Caco-2 (cell line): ENCODE measurements at regions not wholly inside any gene's neighbourhood (a gene's known extent, or its start where the extent isn't known, plus 50 kb on each side); places are given as distances from the start of the nearest gene placed in this dataset.
A peak's percentile ranks its signal among the peaks of the same experiment; 100 is the strongest.

Experiments used
- BruUV-seq: library from RNA; stranded (reverse); fragments of 400-500 nt; replicated peaks from 2 replicates; lab custom pipeline; 2021; lab: Mats Ljungman, UMichigan
- CTCF ChIA-PET: fragments of 300-600 bp; sonication (Branson Sonifier 250); formaldehyde crosslinking; loops from one replicate; lab custom pipeline; 2022; ENCODE audit warnings: antibody characterized with exemption; lab: Charles Lee
- POLR2A ChIA-PET: fragments of 300-600 bp; sonication (Branson Sonifier 250); formaldehyde crosslinking; loops from one replicate; lab custom pipeline; 2022; ENCODE audit warnings: antibody characterized with exemption; lab: Charles Lee
- DNase-seq, 2 experiments: peaks; one replicate each; pipeline versions ENCODE4 v3.0.0 to v3.0.0-alpha.2; 2020 to 2022
- H3K27me3 ChIP-seq: replicated peaks from 2 replicates; pipeline ENCODE4 v1.6.0; 2011; ENCODE audit warnings: low read length; ENCODE audit not compliant: control insufficient read depth, insufficient read depth
- H3K36me3 ChIP-seq: 2 replicates; pipeline ENCODE4 v1.5.1; 2011; ENCODE audit warnings: low read length; ENCODE audit not compliant: control insufficient read depth, insufficient read depth
- H3K4me1 ChIP-seq: fragments of 250-450 bp; sonication (Bioruptor Pico); 2 replicates; pipeline ENCODE4 v1.5.1; 2020; ENCODE audit warnings: mild to moderate bottlenecking
- H3K4me3 ChIP-seq: 2 replicates; pipeline ENCODE4 v1.5.1; 2011; ENCODE audit warnings: low read depth, mild to moderate bottlenecking, control low read depth, low read length
- H3K9me3 ChIP-seq: fragments of 250-450 bp; sonication (Bioruptor Pico); 2 replicates; pipeline ENCODE4 v1.5.1; 2020; ENCODE audit warnings: mild to moderate bottlenecking, moderate library complexity
- H3K27ac Mint-ChIP-seq: one replicate; pipeline ENCODE4 v1.8.0; 2022; ENCODE audit warnings: mixed read lengths; ENCODE audit not compliant: unreplicated experiment
- H3K27me3 Mint-ChIP-seq: one replicate; pipeline ENCODE4 v1.8.0; 2022; ENCODE audit warnings: mixed read lengths; ENCODE audit not compliant: insufficient read depth, unreplicated experiment
- H3K36me3 Mint-ChIP-seq: one replicate; pipeline ENCODE4 v1.8.0; 2022; ENCODE audit warnings: mild to moderate bottlenecking, mixed read lengths; ENCODE audit not compliant: insufficient read depth, unreplicated experiment
- H3K4me1 Mint-ChIP-seq: one replicate; pipeline ENCODE4 v1.8.0; 2022; ENCODE audit warnings: low read depth, mixed read lengths; ENCODE audit not compliant: unreplicated experiment
- H3K4me3 Mint-ChIP-seq: one replicate; pipeline ENCODE4 v1.8.0; 2022; ENCODE audit warnings: mild to moderate bottlenecking, moderate library complexity, mixed read lengths; ENCODE audit not compliant: unreplicated experiment
- H3K9me3 Mint-ChIP-seq: one replicate; pipeline ENCODE4 v1.8.0; 2022; ENCODE audit warnings: mixed read lengths; ENCODE audit not compliant: unreplicated experiment
- CTCF ChIP-seq, 2 experiments: fragments of 200-600 bp in 1 of 2; IDR thresholded peaks; 1 replicate in 1 of 2; 2 replicates in 1 of 2; pipeline versions ENCODE4 v1.5.1 to v1.8.0; 2011 to 2022; ENCODE audit warnings: antibody characterized with exemption in 1 of 2, control low read depth in 1 of 2, inconsistent platforms in 1 of 2, low read depth in 1 of 2, low read length in 1 of 2, mild to moderate bottlenecking in 1 of 2, moderate library complexity in 1 of 2; ENCODE audit not compliant: insufficient read depth in 1 of 2, severe bottlenecking in 1 of 2, unreplicated experiment in 1 of 2
- intact Hi-C: fragments of 100-400 bp; cut with micrococcal nuclease; formaldehyde crosslinking; loops from one replicate; pipeline ENCODE4 v1.10.0; 2022; ENCODE audit not compliant: unreplicated experiment

- no peaks in the 10 kb centered on the region for H3K4me1 ChIP-seq
- H3K9me3 ChIP-seq: no peaks in the 10 kb centered on the region
- no peaks in the 10 kb centered on the region for H3K36me3 ChIP-seq
- intact Hi-C loops: no loop called here
- ChIA-PET POLR2A (no interaction called here), CTCF (interaction anchor here (0.7 to 1.0 kb wide), 2 partner anchors 54 to 55 kb away, joined by 3 read pairs; partner anchors contain the start of gene MAFB)
- peak in 1 of 2 experiments; percentile 4 for DNase-seq
- no peak for TF ChIP-seq CTCF (IDR thresholded peaks at IDR 0.05; ENCODE audit: insufficient read depth in 1 of 2, low read depth in 1 of 2, low read length in 1 of 2, severe bottlenecking in 1 of 2, unreplicated experiment in 1 of 2)
- Mint-ChIP-seq H3K9me3 (no peaks in the 10 kb centered on the region), H3K27me3 (peaks cover 21% of the 10 kb centered on the region), H3K4me1 (no peaks in the 10 kb centered on the region), H3K27ac (no peak overlapping the region), H3K4me3 (no peak overlapping the region), H3K36me3 (no peaks in the 10 kb centered on the region)
- no TSS peak for BruUV-seq
- no peak overlapping the region for H3K4me3 ChIP-seq
- no peaks in the 10 kb centered on the region for H3K27me3 ChIP-seq
Measured at GRCh38 chr20:40634891-40635290, 54.1 kb downstream of the MAFB start.

- Mint-ChIP-seq H3K36me3 (no peaks in the 10 kb centered on the region), H3K27me3 (peaks cover 23% of the 10 kb centered on the region), H3K4me3 (no peak overlapping the region), H3K9me3 (no peaks in the 10 kb centered on the region), H3K27ac (no peak overlapping the region), H3K4me1 (no peaks in the 10 kb centered on the region)
- H3K9me3 ChIP-seq: no peaks in the 10 kb centered on the region
- POLR2A ChIA-PET: no interaction called here
- no peaks in the 10 kb centered on the region for H3K27me3 ChIP-seq
- H3K4me1 ChIP-seq: no peaks in the 10 kb centered on the region
- no peak for TF ChIP-seq CTCF (IDR thresholded peaks at IDR 0.05; ENCODE audit: insufficient read depth in 1 of 2, low read depth in 1 of 2, low read length in 1 of 2, severe bottlenecking in 1 of 2, unreplicated experiment in 1 of 2)
- H3K36me3 ChIP-seq: no peaks in the 10 kb centered on the region
- peak in 1 of 2 experiments; percentile 32 for DNase-seq
- BruUV-seq: no TSS peak
- intact Hi-C loops: no loop called here
- CTCF ChIA-PET: no interaction called here
- no peak overlapping the region for H3K4me3 ChIP-seq
Measured at GRCh38 chr20:40633123-40633850, 55.7 kb downstream of the MAFB start.

- Histone ChIP-seq H3K27me3 (no peaks in the 10 kb centered on the region), H3K4me1 (no peaks in the 10 kb centered on the region), H3K4me3 (no peak overlapping the region), H3K9me3 (no peaks in the 10 kb centered on the region), H3K36me3 (no peaks in the 10 kb centered on the region)
- Mint-ChIP-seq H3K4me3 (no peak overlapping the region), H3K4me1 (no peaks in the 10 kb centered on the region), H3K27ac (no peak overlapping the region), H3K27me3 (peaks cover 21% of the 10 kb centered on the region), H3K36me3 (no peaks in the 10 kb centered on the region), H3K9me3 (peaks cover 3% of the 10 kb centered on the region)
- ChIA-PET POLR2A (no interaction called here), CTCF (no interaction called here)
- no TSS peak for BruUV-seq
- peak in 1 of 2 experiments; percentile 27 for DNase-seq
- intact Hi-C loops: no loop called here
- no peak for TF ChIP-seq CTCF (IDR thresholded peaks at IDR 0.05; ENCODE audit: insufficient read depth in 1 of 2, low read depth in 1 of 2, low read length in 1 of 2, severe bottlenecking in 1 of 2, unreplicated experiment in 1 of 2)
Measured at GRCh38 chr20:40632346-40632976, 56.6 kb downstream of the MAFB start.
